BE2C (cell line): ENCODE measurements at regions not wholly inside any gene's neighbourhood (a gene's known extent, or its start where the extent isn't known, plus 50 kb on each side); places are given as distances from the start of the nearest gene placed in this dataset.
A peak's percentile ranks its signal among the peaks of the same experiment; 100 is the strongest.

Source experiments
- DNase-seq: peaks from one replicate; pipeline ENCODE4 v3.0.0-alpha.2; 2020
- H3K27me3 ChIP-seq: fragments of 250-450 bp; sonication (Bioruptor Pico); 2 replicates; pipeline ENCODE4 v1.5.1; 2020; ENCODE audit warnings: mild to moderate bottlenecking
- H3K36me3 ChIP-seq: fragments of 250-450 bp; sonication (Bioruptor Pico); 2 replicates; pipeline ENCODE4 v1.5.1; 2020; ENCODE audit warnings: mild to moderate bottlenecking
- H3K4me1 ChIP-seq: fragments of 250-450 bp; sonication (Bioruptor Pico); 2 replicates; pipeline ENCODE4 v1.5.1; 2020
- H3K4me3 ChIP-seq: 2 replicates; pipeline ENCODE4 v1.5.1; 2011; ENCODE audit warnings: low read depth, low read length
- H3K9me3 ChIP-seq: fragments of 250-450 bp; sonication (Bioruptor Pico); 2 replicates; pipeline ENCODE4 v1.5.1; 2020
- CTCF ChIP-seq: IDR thresholded peaks from 2 replicates; pipeline ENCODE4 v1.5.1; 2012; ENCODE audit warnings: mild to moderate bottlenecking, low read depth, low read length

GRCh38 chr3:163048881-163049280, 1552.3 kb downstream of the OTOL1 start:
- no peak for TF ChIP-seq CTCF
- no peak overlapping the region for H3K4me3 ChIP-seq
- H3K4me1 ChIP-seq = no peaks in the 10 kb centered on the region
- no peaks in the 10 kb centered on the region for H3K9me3 ChIP-seq
- no peaks in the 10 kb centered on the region for H3K27me3 ChIP-seq
- no peak for DNase-seq
- no peaks in the 10 kb centered on the region for H3K36me3 ChIP-seq

DNA sequence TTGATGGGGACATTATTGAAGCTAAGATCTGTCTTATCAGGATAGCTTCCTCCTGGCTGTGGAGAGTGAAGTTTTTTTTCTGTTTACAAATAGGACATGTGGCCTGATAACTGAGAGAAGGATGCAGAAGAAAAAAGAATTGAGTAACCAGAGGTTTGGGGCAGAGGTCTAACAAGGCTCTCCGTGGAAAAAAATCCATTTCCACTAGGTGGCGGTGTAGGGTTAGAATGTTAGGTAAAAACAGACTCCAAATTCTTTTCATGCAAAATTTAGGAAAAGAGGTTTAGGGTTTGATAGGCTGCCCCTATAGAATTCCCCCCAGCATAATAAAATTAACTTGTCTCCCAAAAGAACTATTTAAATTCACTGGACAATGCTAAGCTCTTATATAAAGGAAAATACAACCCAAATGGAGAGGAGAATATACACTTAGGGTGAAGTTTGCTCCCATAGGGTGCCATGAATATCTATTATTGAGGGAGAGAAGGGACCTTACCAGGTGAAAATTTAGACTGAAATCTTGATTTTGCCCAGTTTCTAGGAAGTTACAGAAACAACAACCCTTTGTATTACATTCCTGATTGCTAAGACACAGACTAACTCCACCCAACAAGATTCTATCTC, 1560.4 kb downstream of the OTOL1 start:
- Histone ChIP-seq H3K27me3 (no peaks in the 10 kb centered on the region), H3K9me3 (no peaks in the 10 kb centered on the region), H3K4me3 (no peak overlapping the region), H3K36me3 (no peaks in the 10 kb centered on the region), H3K4me1 (no peaks in the 10 kb centered on the region)
- TF ChIP-seq CTCF = peak; percentile 73
- peak; percentile 74 for DNase-seq

- Histone ChIP-seq H3K4me3 (no peak overlapping the region), H3K9me3 (no peaks in the 10 kb centered on the region), H3K36me3 (no peaks in the 10 kb centered on the region), H3K27me3 (no peaks in the 10 kb centered on the region), H3K4me1 (no peaks in the 10 kb centered on the region)
- no peak for TF ChIP-seq CTCF
- no peak for DNase-seq
Observed at GRCh38 chr3:163058031-163058854, 1561.6 kb downstream of the OTOL1 start.

DNA sequence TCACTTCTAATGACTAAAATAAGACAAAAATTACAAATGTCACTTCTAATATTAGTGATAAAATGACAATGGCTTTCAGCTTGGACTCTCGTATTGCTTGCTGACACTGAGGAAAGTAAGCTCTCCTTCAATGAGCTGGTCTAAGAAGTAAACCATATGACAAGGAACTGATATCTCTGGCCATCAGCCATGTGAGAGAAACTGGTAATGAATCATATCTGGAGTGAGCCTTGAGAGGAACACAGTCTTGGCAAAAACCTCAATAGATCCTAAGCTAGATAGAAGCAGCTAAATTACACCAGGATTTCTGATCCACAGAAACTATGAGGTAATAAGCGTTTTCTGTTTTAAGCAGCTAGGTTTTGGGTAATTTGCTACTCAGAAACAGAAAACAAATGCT, 1575.1 kb downstream of the OTOL1 start:
- no peaks in the 10 kb centered on the region for H3K9me3 ChIP-seq
- TF ChIP-seq CTCF = no peak
- no peak for DNase-seq
- H3K4me1 ChIP-seq = peaks cover 4% of the 10 kb centered on the region; the same call in 1 of the 2 replicates
- no peaks in the 10 kb centered on the region for H3K27me3 ChIP-seq
- H3K4me3 ChIP-seq = no peak overlapping the region
- H3K36me3 ChIP-seq = no peaks in the 10 kb centered on the region
